ENCODE measurements at regions not wholly inside any gene's neighbourhood (a gene's known extent, or its start where the extent isn't known, plus 50 kb on each side); places are given as distances from the start of the nearest gene placed in this dataset.

- no peak overlapping the region for H3K27ac ChIP-seq (ENCODE audit: low read length)
- in situ Hi-C loops (cut with HindIII; ENCODE audit: low pct_unique_long_range_greater_than_20kb, low sequenced_read_pairs) = no loop called here
- POLR2A ChIA-PET = interaction anchor here (0.6 kb wide), 1 partner anchor 17 kb away, joined by 3 read pairs; no protein-coding TSS in a partner anchor
- no peaks in the 10 kb centered on the region for H3K4me1 ChIP-seq (ENCODE audit: control insufficient read depth, insufficient read depth, low read length)
- no peak for ATAC-seq
- CTCF ChIA-PET = no interaction called here
- no peak for TF ChIP-seq TCF7L2 (IDR thresholded peaks at IDR 0.05; ENCODE audit: low read depth, low read length)
- no peak for TF ChIP-seq REST (IDR thresholded peaks at IDR 0.05; ENCODE audit: insufficient read depth in 1 of 2, low read depth in 2 of 2, low read length in 1 of 2)
- no peak for TF ChIP-seq SIN3A (IDR thresholded peaks at IDR 0.05; ENCODE audit: borderline replicate concordance, insufficient read depth, low read depth, low read length)
- TF ChIP-seq CTCF (IDR thresholded peaks at IDR 0.05) = no peak
- no peak overlapping the region for H3K4me3 ChIP-seq (ENCODE audit: low read depth in 2 of 2, low read length in 2 of 2)
- no TSS peak for BruUV-seq (replicated peaks)
- H3K36me3 ChIP-seq (ENCODE audit: control insufficient read depth, insufficient read depth, low read length) = no peaks in the 10 kb centered on the region
- no peak for DNase-seq (ENCODE audit: low read depth, low spot score)
- no peaks in the 10 kb centered on the region for H3K9me3 ChIP-seq (ENCODE audit: control insufficient read depth, insufficient read depth, low read depth, low read length)
- H3K27me3 ChIP-seq (ENCODE audit: control insufficient read depth, insufficient read depth, low read length) = no peaks in the 10 kb centered on the region
- intact Hi-C loops (cut with micrococcal nuclease; ENCODE audit: unreplicated experiment) = no loop called here
Observed at GRCh38 chr12:92360543-92360942, 214.9 kb upstream of the BTG1 start.

GRCh38 chr12:92359581-92360209 lies 214.0 kb upstream of the BTG1 start:
- ATAC-seq = no peak
- H3K9me3 ChIP-seq (ENCODE audit: control insufficient read depth, insufficient read depth, low read depth, low read length) = no peaks in the 10 kb centered on the region
- ChIA-PET POLR2A (interaction anchor here (0.6 kb wide), 1 partner anchor 18 kb away, joined by 3 read pairs; no protein-coding TSS in a partner anchor), CTCF (no interaction called here)
- no peaks in the 10 kb centered on the region for H3K4me1 ChIP-seq (ENCODE audit: control insufficient read depth, insufficient read depth, low read length)
- in situ Hi-C loops (cut with HindIII; ENCODE audit: low pct_unique_long_range_greater_than_20kb, low sequenced_read_pairs) = no loop called here
- H3K36me3 ChIP-seq (ENCODE audit: control insufficient read depth, insufficient read depth, low read length) = no peaks in the 10 kb centered on the region
- H3K4me3 ChIP-seq (ENCODE audit: low read depth in 2 of 2, low read length in 2 of 2) = no peak overlapping the region
- H3K27me3 ChIP-seq (ENCODE audit: control insufficient read depth, insufficient read depth, low read length) = no peaks in the 10 kb centered on the region
- intact Hi-C loops (cut with micrococcal nuclease; ENCODE audit: unreplicated experiment) = no loop called here
- DNase-seq (ENCODE audit: low read depth, low spot score) = no peak
- BruUV-seq (replicated peaks) = no TSS peak
- no peak for TF ChIP-seq REST (IDR thresholded peaks at IDR 0.05; ENCODE audit: insufficient read depth in 1 of 2, low read depth in 2 of 2, low read length in 1 of 2)
- TF ChIP-seq CTCF (IDR thresholded peaks at IDR 0.05) = no peak
- H3K27ac ChIP-seq (ENCODE audit: low read length) = no peak overlapping the region
